A673 (cell line): ENCODE measurements at regions not wholly inside any gene's neighbourhood (a gene's known extent, or its start where the extent isn't known, plus 50 kb on each side); places are given as distances from the start of the nearest gene placed in this dataset.

Source experiments
- BruUV-seq: library from RNA; stranded (reverse); fragments of 400-500 nt; replicated peaks from 2 replicates; lab custom pipeline; 2021; lab: Mats Ljungman, UMichigan
- CTCF ChIA-PET: fragments of 300-600 bp; sonication (Branson Sonifier 250); formaldehyde crosslinking; loops from one replicate; lab custom pipeline; 2022; ENCODE audit warnings: antibody characterized with exemption; lab: Charles Lee
- POLR2A ChIA-PET: fragments of 300-600 bp; sonication (Branson Sonifier 250); formaldehyde crosslinking; loops from one replicate; lab custom pipeline; 2022; ENCODE audit warnings: antibody characterized with exemption; ENCODE audit not compliant: low non-redundant PET; lab: Charles Lee
- DNase-seq: peaks from one replicate; pipeline ENCODE4 v3.0.0-alpha.2; 2015; ENCODE audit warnings: low spot score
- H3K27ac ChIP-seq: fragments of 200-600 bp; sonication (generic); 2 replicates; pipeline ENCODE4 v1.5.1; 2016; ENCODE audit warnings: mixed run types, low read depth, mild to moderate bottlenecking, mixed read lengths, antibody characterized with exemption, low read length; ENCODE audit not compliant: poor library complexity, severe bottlenecking
- H3K27me3 ChIP-seq: fragments of 200-600 bp; sonication (generic); replicated peaks from 2 replicates; pipeline ENCODE4 v1.6.1; 2017; ENCODE audit warnings: mixed run types, low read depth, mild to moderate bottlenecking, mixed read lengths, antibody characterized with exemption, low read length; ENCODE audit not compliant: insufficient read depth, poor library complexity
- H3K36me3 ChIP-seq: fragments of 200-600 bp; sonication (generic); 2 replicates; pipeline ENCODE4 v1.6.1; 2016; ENCODE audit warnings: mixed run types, mild to moderate bottlenecking, mixed read lengths, antibody characterized with exemption, low read length; ENCODE audit not compliant: insufficient read depth, poor library complexity, severe bottlenecking
- H3K4me1 ChIP-seq: fragments of 200-600 bp; sonication (generic); 2 replicates; pipeline ENCODE4 v1.6.1; 2017; ENCODE audit warnings: mixed run types, mild to moderate bottlenecking, mixed read lengths, antibody characterized with exemption, low read length; ENCODE audit not compliant: insufficient read depth, poor library complexity, severe bottlenecking
- H3K4me3 ChIP-seq: fragments of 200-600 bp; sonication (generic); 2 replicates; pipeline ENCODE4 v1.5.1; 2016; ENCODE audit warnings: low read depth, mixed run types, mild to moderate bottlenecking, mixed read lengths, low read length; ENCODE audit not compliant: poor library complexity, severe bottlenecking
- H3K9me3 ChIP-seq: fragments of 200-600 bp; sonication (generic); 2 replicates; pipeline ENCODE4 v1.6.1; 2016; ENCODE audit warnings: mixed run types, low read depth, mild to moderate bottlenecking, mixed read lengths, antibody characterized with exemption, low read length; ENCODE audit not compliant: poor library complexity, severe bottlenecking
- CTCF ChIP-seq: fragments of 300-800, 200-600 bp; sonication (generic); conservative IDR thresholded peaks from 2 replicates; pipeline ENCODE4 v1.5.1; 2017; ENCODE audit warnings: low read depth, mild to moderate bottlenecking, antibody characterized with exemption, low read length, moderate library complexity, mixed read lengths
- EZH2 ChIP-seq: fragments of 200-600 bp; sonication (generic); IDR thresholded peaks from 2 replicates; pipeline ENCODE4 v1.6.1; 2017; ENCODE audit warnings: borderline replicate concordance, low read depth, mild to moderate bottlenecking, mixed read lengths, antibody characterized with exemption, low read length; ENCODE audit not compliant: poor library complexity, severe bottlenecking
- intact Hi-C: fragments of 100-400 bp; cut with micrococcal nuclease; formaldehyde crosslinking; loops from one replicate; pipeline ENCODE4 v1.10.0; 2022; ENCODE audit not compliant: unreplicated experiment

DNA sequence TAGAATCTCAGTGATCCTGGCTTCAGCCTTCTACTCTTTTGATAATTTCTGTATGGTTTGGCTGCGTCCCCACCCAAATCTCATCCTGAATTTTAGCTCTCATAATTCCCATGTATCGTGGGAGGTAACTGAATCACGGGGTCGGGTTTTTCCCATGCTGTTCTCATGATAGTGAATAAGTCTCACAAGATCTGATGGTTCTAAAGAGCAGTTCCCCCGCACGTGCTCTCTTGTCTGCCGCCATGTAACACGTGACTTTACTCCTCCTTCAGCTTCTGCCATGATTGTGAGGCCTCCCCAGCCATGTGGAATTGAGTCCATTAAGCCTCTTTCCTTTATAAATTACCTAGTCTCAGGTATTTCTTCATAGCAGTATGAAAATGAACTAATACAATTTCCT lies 507.2 kb downstream of the CDH26 start:
- BruUV-seq = no TSS peak
- Histone ChIP-seq H3K4me1 (no peaks in the 10 kb centered on the region), H3K36me3 (no peaks in the 10 kb centered on the region)

DNA sequence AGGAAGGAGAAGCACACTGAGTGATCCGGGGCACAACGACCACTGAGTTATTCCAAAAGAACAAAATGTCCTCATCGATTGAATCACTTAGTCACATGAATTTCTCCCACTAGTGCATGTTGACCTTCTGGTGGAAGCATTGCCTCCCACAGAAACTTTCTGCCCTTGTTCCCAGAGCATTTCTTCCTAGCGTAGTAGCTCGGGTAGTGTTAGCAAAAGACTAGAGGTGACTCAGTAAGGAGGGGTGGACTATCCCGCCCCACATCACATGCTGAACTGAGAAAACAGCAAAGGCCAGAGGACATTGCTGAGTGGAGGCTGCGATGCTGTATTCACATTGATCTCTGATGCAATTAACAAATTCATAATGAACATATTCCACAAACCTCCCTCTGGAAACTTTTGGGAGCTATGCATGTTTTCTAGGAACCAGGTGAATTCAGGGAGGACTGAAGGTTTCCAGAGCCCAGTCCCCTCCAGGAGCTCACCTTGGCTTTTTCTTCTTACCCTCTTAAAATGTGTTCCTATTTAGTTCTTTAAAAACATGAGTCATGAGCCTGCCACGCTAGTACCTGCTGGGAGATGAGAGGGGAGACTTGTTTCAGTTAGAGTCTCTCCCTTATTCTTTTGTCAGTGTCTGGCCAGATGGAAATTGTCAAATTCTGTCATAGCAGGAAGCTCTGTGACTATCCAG lies 507.9 kb downstream of the CDH26 start:
- no peaks in the 10 kb centered on the region for H3K9me3 ChIP-seq
- POLR2A ChIA-PET = no interaction called here
- intact Hi-C loops = no loop called here
- no peaks in the 10 kb centered on the region for H3K27me3 ChIP-seq
- no peak overlapping the region for H3K27ac ChIP-seq
- H3K4me3 ChIP-seq = no peak overlapping the region
- TF ChIP-seq EZH2 (no peak), CTCF (no peak)
- H3K4me1 ChIP-seq = no peaks in the 10 kb centered on the region
- H3K36me3 ChIP-seq = no peaks in the 10 kb centered on the region
- DNase-seq = no peak
- CTCF ChIA-PET = no interaction called here
- no TSS peak for BruUV-seq

More for the DNA sequence above, 507.2 kb downstream of the CDH26 start:
- no peak for TF ChIP-seq EZH2
- no peak for TF ChIP-seq CTCF
- H3K27ac ChIP-seq = no peak overlapping the region
- no peaks in the 10 kb centered on the region for H3K27me3 ChIP-seq
- no peak overlapping the region for H3K4me3 ChIP-seq
- H3K9me3 ChIP-seq = no peaks in the 10 kb centered on the region
- POLR2A ChIA-PET = no interaction called here
- no peak for DNase-seq
- CTCF ChIA-PET = no interaction called here
- intact Hi-C loops = no loop called here

- Histone ChIP-seq H3K27ac (no peak overlapping the region), H3K4me1 (no peaks in the 10 kb centered on the region), H3K27me3 (no peaks in the 10 kb centered on the region), H3K36me3 (no peaks in the 10 kb centered on the region), H3K4me3 (no peak overlapping the region), H3K9me3 (no peaks in the 10 kb centered on the region)
- DNase-seq = no peak
- ChIA-PET CTCF (no interaction called here), POLR2A (no interaction called here)
- TF ChIP-seq EZH2 (no peak), CTCF (no peak)
- no TSS peak for BruUV-seq
- intact Hi-C loops = no loop called here
Observed at GRCh38 chr20:60466687-60467022, 508.4 kb downstream of the CDH26 start.
